ENCODE measurements at regions not wholly inside any gene's neighbourhood (a gene's known extent, or its start where the extent isn't known, plus 50 kb on each side); places are given as distances from the start of the nearest gene placed in this dataset.

GRCh38 chr21:26784974-26785373 lies 60.2 kb downstream of the ADAMTS1 start:
- intact Hi-C loops (cut with DNase I): loop anchor here in 1 of 2 donors (5.0 kb wide), 1 partner anchor 57 kb away; no protein-coding TSS in a partner anchor

DNA sequence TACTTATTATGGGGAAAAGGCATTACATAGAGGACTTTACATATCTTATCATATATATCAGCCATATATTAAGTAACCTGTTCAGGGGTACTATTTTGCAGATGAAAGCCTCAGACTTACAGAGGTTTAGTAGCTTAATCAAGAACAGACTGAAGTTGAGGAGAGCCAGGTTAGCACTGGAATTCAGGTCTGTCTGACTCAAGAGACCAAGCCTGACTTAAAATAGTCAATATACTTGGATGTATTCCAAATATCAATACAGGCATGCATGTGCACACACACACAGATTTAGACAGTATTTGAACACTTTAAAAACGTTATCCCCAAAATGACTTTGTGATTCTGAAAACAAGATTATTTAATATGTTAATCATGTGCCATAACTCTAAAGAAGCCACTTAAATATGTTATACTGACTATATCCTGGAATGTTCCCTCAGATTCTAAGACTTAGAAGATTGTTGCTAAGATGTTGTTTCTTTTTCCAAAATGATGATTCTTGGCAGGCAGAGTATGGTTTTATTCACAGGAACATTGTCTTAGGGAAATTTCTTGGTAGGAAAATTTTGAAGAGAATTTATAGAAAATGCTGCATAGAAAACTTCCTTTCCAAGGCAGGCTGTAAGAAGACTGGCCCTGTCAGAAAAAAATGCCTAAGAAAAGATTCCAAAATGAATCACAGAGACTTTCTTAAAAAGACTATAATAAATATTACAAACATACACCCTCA lies 61.6 kb downstream of the ADAMTS1 start:
- no peak for DNase-seq (ENCODE audit: low spot score)
- intact Hi-C loops (cut with DNase I): loop anchor here in 1 of 2 donors (5.0 kb wide), 1 partner anchor 59 kb away; no protein-coding TSS in a partner anchor

More at GRCh38 chr21:26784974-26785373, 60.2 kb downstream of the ADAMTS1 start:
- no peak for DNase-seq (ENCODE audit: low spot score)

- DNase-seq (ENCODE audit: low spot score): no peak
- intact Hi-C loops (cut with DNase I): loop anchor here in 1 of 2 donors (5.0 kb wide), 1 partner anchor 60 kb away; no protein-coding TSS in a partner anchor
Measured at GRCh38 chr21:26782747-26783146, 62.5 kb downstream of the ADAMTS1 start.

DNA sequence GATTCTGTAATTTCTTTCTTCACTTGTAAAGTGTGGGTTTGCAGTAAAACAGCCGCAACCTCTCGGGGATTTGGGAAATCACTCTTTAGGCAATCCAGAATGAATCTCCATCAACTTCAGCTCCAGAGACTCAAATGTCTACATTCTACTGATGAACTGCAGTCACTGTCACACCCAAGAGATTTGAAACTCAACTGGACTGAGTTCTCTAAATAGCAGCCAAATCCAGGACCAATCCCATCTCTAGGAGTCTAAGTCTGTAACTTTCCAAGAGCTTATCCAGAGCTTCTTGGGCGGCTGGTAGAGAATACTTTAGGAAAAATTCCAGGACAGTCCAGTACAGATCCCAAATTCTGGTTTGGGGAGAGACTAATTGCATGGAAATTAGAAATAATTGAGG lies 62.9 kb downstream of the ADAMTS1 start:
- intact Hi-C loops (cut with DNase I): loop anchor here in 1 of 2 donors (5.0 kb wide), 1 partner anchor 60 kb away; no protein-coding TSS in a partner anchor
- no peak for DNase-seq (ENCODE audit: low spot score)

DNA sequence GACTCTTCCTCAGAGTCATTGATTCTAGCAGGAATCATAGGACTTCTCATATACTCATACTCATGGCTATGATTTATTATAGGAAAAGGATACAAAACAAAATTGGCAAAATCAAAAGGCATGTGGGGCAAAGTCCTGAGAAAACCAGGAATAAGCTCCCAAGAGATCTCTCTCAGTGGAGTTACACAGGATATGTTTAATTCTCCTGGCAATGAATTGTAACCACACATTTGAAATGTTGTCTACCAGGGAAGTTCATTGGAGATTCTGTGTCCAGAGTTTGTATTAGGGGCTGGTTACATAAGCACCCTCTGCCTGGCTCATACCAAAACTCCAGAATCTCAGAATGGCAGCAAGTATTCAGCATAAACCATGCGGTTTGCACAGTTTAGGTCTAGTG lies 63.9 kb downstream of the ADAMTS1 start:
- intact Hi-C loops (cut with DNase I): loop anchor here in 1 of 2 donors (5.0 kb wide), 1 partner anchor 61 kb away; no protein-coding TSS in a partner anchor

GRCh38 chr21:26777166-26777565 lies 68.0 kb downstream of the ADAMTS1 start:
- intact Hi-C loops (cut with DNase I): loop anchor here in 1 of 2 donors (10.0 kb wide), 1 partner anchor 58 kb away; no protein-coding TSS in a partner anchor
- no peak for DNase-seq (ENCODE audit: low spot score)

More for the DNA sequence above, 63.9 kb downstream of the ADAMTS1 start:
- DNase-seq (ENCODE audit: low spot score): no peak

DNA sequence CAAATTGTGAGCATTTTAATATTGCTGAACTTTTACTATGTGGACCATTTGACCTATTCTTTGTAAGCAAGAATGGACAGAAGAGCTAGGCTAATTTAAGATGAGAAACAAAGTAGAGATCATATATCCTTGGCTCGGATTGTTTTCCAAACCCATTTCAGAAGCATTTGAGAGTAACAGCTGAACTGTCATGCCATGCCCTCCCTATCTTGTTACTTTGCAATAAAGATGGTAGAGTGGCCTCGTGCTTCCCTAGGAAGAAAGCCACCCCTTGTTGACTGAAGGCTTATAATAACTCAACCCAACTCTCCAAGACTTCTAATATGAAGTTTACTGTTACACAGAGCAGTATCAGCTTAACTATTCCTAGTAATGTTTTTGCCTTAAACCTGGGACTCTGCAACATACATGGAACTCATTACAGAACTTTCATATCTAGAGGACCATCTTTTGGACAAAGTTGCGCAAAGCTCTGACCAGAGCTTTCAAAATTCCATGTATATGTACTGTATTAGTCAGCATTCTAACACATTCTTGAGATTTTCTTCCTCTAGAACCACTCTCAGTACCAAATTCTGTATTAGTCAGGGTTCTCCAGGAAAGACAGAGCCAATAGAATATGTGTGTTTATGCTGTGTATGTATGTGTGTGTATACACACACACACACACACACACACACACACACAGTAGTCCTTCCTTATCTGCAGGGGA lies 68.7 kb downstream of the ADAMTS1 start:
- intact Hi-C loops (cut with DNase I): loop anchor here in 1 of 2 donors (10.0 kb wide), 1 partner anchor 58 kb away; no protein-coding TSS in a partner anchor

GRCh38 chr21:26773058-26773457 lies 72.2 kb downstream of the ADAMTS1 start:
- DNase-seq (ENCODE audit: low spot score): no peak
- intact Hi-C loops (cut with DNase I): loop anchor here in 1 of 2 donors (10.0 kb wide), 1 partner anchor 62 kb away; no protein-coding TSS in a partner anchor

More for the DNA sequence above, 68.7 kb downstream of the ADAMTS1 start:
- no peak for DNase-seq (ENCODE audit: low spot score)

DNA sequence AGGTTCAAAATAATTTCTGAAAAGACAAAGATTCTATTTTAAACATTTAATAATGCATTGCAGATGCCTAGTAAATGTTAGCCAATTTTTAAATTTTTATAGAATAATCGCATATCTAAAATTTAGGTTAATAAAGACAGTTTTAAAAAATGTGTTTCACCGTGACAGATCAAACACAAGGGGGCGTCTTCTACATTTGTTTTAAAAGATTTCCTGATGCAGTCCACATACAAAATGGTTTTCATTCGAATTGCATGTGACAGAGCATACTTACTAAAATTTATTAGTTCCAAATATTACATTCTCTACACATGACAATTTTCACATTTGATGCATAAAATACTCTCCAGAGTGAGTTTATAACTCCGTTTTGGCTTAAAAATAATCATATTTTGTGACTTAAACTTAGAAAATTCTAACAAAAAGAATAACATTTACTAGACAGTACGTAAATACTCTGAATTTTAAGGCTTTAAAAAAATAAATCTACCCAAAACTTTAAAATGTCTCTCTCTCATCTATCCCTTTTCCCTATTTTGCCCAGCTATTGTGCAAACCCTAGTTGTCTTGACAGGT lies 75.5 kb downstream of the ADAMTS1 start:
- intact Hi-C loops (cut with DNase I): loop anchor here in 1 of 2 donors (10.0 kb wide), 1 partner anchor 65 kb away; no protein-coding TSS in a partner anchor
- DNase-seq (ENCODE audit: low spot score): no peak

- intact Hi-C loops (cut with DNase I): no loop called here
- DNase-seq (ENCODE audit: low spot score): no peak
Measured at GRCh38 chr21:26766826-26767325, 78.3 kb downstream of the ADAMTS1 start.

GRCh38 chr21:26761174-26761915 lies 83.9 kb downstream of the ADAMTS1 start:
- intact Hi-C loops (cut with DNase I): no loop called here

DNA sequence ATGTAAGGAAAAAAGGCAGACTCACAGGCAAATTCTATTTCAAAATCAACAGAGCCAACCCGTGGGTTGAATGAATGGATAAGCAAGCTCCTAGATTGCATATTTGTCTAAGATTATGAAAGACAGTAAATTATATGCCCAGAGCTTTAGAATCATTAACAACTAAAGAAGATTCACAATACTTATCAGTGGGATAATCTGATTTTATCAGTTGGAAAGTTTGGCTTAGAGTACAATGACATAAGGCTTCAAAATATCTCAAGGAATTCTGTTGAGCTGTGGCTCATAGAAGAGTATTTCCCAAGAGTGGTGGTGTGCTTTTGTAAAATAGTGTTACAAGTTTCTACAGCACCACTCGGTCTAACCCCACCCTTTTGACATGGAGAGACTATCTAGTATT lies 85.5 kb downstream of the ADAMTS1 start:
- intact Hi-C loops (cut with DNase I): no loop called here
- DNase-seq (ENCODE audit: low spot score): no peak

More at GRCh38 chr21:26761174-26761915, 83.9 kb downstream of the ADAMTS1 start:
- no peak for DNase-seq (ENCODE audit: low spot score)

DNA sequence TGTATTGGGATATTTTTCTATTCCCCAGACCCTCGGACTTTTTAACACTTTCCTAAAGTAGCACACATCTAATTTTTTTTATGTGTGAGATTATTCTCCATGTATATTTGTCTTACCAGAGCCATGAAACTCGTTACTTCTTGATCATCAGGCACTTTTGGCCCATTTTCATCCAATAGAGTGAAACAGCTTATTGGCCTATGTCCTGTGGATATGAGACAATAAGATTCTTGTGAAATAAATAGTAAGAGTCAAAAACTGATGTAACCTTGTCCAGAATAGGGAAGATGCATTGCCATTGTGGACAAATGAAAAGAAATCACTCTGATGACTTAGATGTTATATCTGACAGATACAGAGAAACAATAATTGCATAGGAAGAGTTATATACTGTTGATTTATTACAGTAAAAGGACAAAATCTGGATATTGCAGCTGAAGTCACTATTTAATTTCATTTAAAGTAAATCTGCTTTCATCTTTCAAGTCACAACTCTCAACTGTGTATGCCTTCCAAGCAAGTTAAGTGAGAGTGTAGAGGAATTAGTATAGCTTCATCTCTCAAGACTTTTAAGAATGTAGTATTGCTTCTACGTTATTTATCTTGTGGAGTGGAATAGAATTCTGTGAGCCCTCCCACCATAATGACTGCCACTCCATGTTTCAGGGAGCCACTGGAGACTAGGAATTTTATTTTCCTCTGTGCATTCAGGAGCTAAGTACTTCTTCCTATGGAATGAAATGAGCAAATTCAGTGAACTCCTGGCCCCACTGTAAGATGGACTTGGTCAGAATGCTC lies 86.9 kb downstream of the ADAMTS1 start:
- no peak for DNase-seq (ENCODE audit: low spot score)
- intact Hi-C loops (cut with DNase I): no loop called here

- no peak for DNase-seq (ENCODE audit: low spot score)
- intact Hi-C loops (cut with DNase I): no loop called here
Measured at GRCh38 chr21:26756491-26757159, 88.6 kb downstream of the ADAMTS1 start.

GRCh38 chr21:26754853-26755252 lies 90.4 kb downstream of the ADAMTS1 start:
- no peak for DNase-seq (ENCODE audit: low spot score)

GRCh38 chr21:26753822-26754221 lies 91.4 kb downstream of the ADAMTS1 start:
- DNase-seq (ENCODE audit: low spot score): no peak
- intact Hi-C loops (cut with DNase I): no loop called here

More at GRCh38 chr21:26754853-26755252, 90.4 kb downstream of the ADAMTS1 start:
- intact Hi-C loops (cut with DNase I): no loop called here

- intact Hi-C loops (cut with DNase I): no loop called here
- DNase-seq (ENCODE audit: low spot score): no peak
Measured at GRCh38 chr21:26752849-26753248, 92.4 kb downstream of the ADAMTS1 start.
